Fibroblast of lung (primary cell): ENCODE measurements at regions not wholly inside any gene's neighbourhood (a gene's known extent, or its start where the extent isn't known, plus 50 kb on each side); places are given as distances from the start of the nearest gene placed in this dataset.

Experiments used
- EZH2 ChIP-seq: IDR thresholded peaks from 2 replicates; pipeline ENCODE4 v1.5.1; 2012; ENCODE audit warnings: low read length, control low read depth, mild to moderate bottlenecking; ENCODE audit errors: missing control alignments
- TF ChIP-seq, protein P1 (sequence below), 2 donors: IDR thresholded peaks in 1 of 2; conservative IDR thresholded peaks in 1 of 2; 1 replicate in 1 of 2; 2 replicates in 1 of 2; pipeline ENCODE4 v1.5.1; 2011 to 2012; ENCODE audit warnings: low read length in 2 of 2, control low read depth in 1 of 2, inconsistent platforms in 1 of 2, low read depth in 1 of 2, mild to moderate bottlenecking in 1 of 2

DNA sequence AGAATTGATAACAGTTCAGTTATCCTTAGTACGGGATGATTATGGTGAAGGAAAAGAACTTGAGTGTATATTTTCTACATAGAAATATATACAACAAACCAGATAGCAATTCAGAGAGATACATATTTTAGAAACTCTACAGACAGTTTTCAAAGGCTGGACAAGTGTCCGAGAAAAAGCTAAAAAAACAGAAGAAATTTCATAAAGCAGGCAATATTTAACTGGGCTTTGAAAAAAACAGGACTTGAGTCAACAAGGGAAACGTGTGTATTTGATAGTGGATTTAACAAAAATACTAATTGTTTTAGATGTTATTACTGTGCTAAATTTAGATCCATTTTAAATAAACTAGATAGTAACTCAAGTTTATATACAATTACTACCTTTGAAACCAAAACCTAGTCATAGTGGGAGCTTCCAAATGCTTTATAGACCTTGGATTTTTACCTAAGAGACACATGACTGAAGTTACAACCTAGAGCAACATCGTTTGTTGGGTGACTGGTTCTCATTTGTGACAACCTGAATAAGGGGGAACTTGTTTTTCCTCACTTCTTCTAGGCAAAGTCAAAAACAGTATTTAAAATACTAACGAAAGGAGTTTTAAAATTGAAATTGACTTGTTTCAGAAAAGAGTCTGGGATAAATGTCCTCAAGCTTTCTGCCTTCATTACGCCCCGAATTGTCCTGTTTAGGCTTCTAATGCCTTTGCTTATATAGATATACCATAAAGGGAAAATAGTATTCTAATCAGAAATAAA, 116.7 kb upstream of the PRSS16 start:
- TF ChIP-seq, protein P1, sequence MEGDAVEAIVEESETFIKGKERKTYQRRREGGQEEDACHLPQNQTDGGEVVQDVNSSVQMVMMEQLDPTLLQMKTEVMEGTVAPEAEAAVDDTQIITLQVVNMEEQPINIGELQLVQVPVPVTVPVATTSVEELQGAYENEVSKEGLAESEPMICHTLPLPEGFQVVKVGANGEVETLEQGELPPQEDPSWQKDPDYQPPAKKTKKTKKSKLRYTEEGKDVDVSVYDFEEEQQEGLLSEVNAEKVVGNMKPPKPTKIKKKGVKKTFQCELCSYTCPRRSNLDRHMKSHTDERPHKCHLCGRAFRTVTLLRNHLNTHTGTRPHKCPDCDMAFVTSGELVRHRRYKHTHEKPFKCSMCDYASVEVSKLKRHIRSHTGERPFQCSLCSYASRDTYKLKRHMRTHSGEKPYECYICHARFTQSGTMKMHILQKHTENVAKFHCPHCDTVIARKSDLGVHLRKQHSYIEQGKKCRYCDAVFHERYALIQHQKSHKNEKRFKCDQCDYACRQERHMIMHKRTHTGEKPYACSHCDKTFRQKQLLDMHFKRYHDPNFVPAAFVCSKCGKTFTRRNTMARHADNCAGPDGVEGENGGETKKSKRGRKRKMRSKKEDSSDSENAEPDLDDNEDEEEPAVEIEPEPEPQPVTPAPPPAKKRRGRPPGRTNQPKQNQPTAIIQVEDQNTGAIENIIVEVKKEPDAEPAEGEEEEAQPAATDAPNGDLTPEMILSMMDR (conservative IDR thresholded peaks at IDR 0.05 in 1 of 2, IDR thresholded peaks at IDR 0.05 in 1 of 2; ENCODE audit: low read depth in 1 of 2, low read length in 2 of 2), result no peak
- no peak for TF ChIP-seq EZH2
